ENCODE measurements at regions not wholly inside any gene's neighbourhood (a gene's known extent, or its start where the extent isn't known, plus 50 kb on each side); places are given as distances from the start of the nearest gene placed in this dataset.
"Not testable (repeated sequence)": the region's sequence is repeated elsewhere in the genome, so short reads cannot be mapped to it uniquely, and the experiment has no call there.

DNA sequence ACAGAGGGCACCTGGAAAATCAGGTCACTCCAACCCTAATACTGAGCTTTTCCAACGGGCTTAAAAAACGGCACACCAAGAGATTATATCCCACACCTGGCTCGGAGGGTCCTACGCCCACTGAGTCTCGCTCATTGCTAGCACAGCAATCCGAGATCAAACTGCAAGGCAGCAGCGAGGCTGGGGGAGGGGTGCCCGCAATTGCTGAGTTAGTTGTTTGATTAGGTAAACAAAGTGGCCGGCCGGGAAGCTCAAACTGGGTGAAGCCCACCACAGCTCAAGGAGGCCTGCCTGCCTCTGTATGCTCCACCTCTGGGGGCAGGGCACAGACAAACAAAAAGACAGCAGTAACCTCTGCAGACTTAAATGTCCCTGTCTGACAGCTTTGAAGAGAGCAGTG lies 108.8 kb upstream of the GRIA1 start:
- TF ChIP-seq POLR2AphosphoS5 (IDR thresholded peaks at IDR 0.05; ENCODE audit: borderline replicate concordance, low read depth, low read length); EZH2 (IDR thresholded peaks at IDR 0.05); FOXP2 (optimal IDR thresholded peaks at IDR 0.05; ENCODE audit: control extremely low read depth, extremely low read length, insufficient read depth): not testable (repeated sequence)

Data from SK-N-MC (cell line).